A549 (cell line): ENCODE measurements at regions not wholly inside any gene's neighbourhood (a gene's known extent, or its start where the extent isn't known, plus 50 kb on each side); places are given as distances from the start of the nearest gene placed in this dataset.

ENCODE experiments used
- ATAC-seq, 2 experiments: fragments of 200-7000 bp in 1 of 2; fragments of >200 bp in 1 of 2; cut with Nextera tagmentation in 1 of 2; cut with Tn5 transposase in 1 of 2; 3 replicates each; pipeline versions ENCODE4 v1.8.0 to v1.9.1; 2018 to 2020; ENCODE audit warnings: mild to moderate bottlenecking in 1 of 2, moderate library complexity in 1 of 2
- CTCF ChIA-PET: fragments of 300-600 bp; sonication (Branson Sonifier 250); formaldehyde crosslinking; extraction: SDS; loops from one replicate; lab custom pipeline; 2021; ENCODE audit warnings: antibody characterized with exemption, inconsistent platforms; lab: Yijun Ruan, JAX
- POLR2A ChIA-PET: fragments of 350-600 bp; formaldehyde crosslinking; extraction: SDS; loops from one replicate; lab custom pipeline; 2021; ENCODE audit warnings: antibody characterized with exemption, inconsistent platforms; lab: Yijun Ruan, JAX
- DNase-seq, 2 experiments: peaks; one replicate each; pipeline versions ENCODE4 v3.0.0 to v3.0.0-alpha.2; 2011 to 2016; ENCODE audit warnings: low read depth in 1 of 2, low spot score in 1 of 2
- FAIRE-seq: peaks from 2 replicates; lab custom pipeline; 2011; peaks lifted over from hg19 to GRCh38; lab: Jason Lieb, UNC
- H3K27ac ChIP-seq, 2 experiments: fragments of >200 bp; sonication (Bioruptor Twin); formaldehyde crosslinking; 3 replicates each; pipeline ENCODE4 v1.5.1; 2016 to 2017
- H3K4me1 ChIP-seq: fragments of >200 bp; sonication (Bioruptor Twin); formaldehyde crosslinking; 3 replicates; pipeline ENCODE4 v1.6.1; 2016
- H3K4me2 ChIP-seq: fragments of >200 bp; sonication (Bioruptor Twin); formaldehyde crosslinking; 3 replicates; pipeline ENCODE4 v1.6.1; 2016
- H3K4me3 ChIP-seq: fragments of >200 bp; sonication (Bioruptor Twin); formaldehyde crosslinking; 3 replicates; pipeline ENCODE4 v1.5.1; 2016
- H3K9me3 ChIP-seq: fragments of >200 bp; sonication (Bioruptor Twin); formaldehyde crosslinking; 3 replicates; pipeline ENCODE4 v1.6.1; 2016
- ATOH8 ChIP-seq: fragments of 250-450 bp; sonication (Bioruptor Pico); IDR thresholded peaks from 2 replicates; pipeline ENCODE4 v1.5.0; 2020; ENCODE audit warnings: low read depth, mild to moderate bottlenecking, moderate library complexity
- BCL3 ChIP-seq: fragments of >200 bp; sonication (Bioruptor Twin); formaldehyde crosslinking; IDR thresholded peaks from 3 replicates; pipeline ENCODE4 v1.6.1; 2016
- CBX2 ChIP-seq: fragments of 200-600 bp; sonication (generic); IDR thresholded peaks from 2 replicates; pipeline ENCODE4 v1.6.1; 2016; ENCODE audit warnings: low read depth, mild to moderate bottlenecking, borderline replicate concordance
- CHD4 ChIP-seq: fragments of 200-600 bp; sonication (generic); IDR thresholded peaks from 2 replicates; pipeline ENCODE4 v1.6.1; 2016; ENCODE audit warnings: antibody characterized with exemption, mild to moderate bottlenecking, borderline replicate concordance
- CTCF ChIP-seq: fragments of >200 bp; sonication (Bioruptor Twin); formaldehyde crosslinking; IDR thresholded peaks from 3 replicates; pipeline ENCODE4 v1.5.1; 2016
- E2F6 ChIP-seq: IDR thresholded peaks from 2 replicates; pipeline ENCODE4 v1.6.1; 2012; ENCODE audit warnings: low read depth, borderline replicate concordance
- EHF ChIP-seq: fragments of 250-450 bp; sonication (Bioruptor Pico); IDR thresholded peaks from 2 replicates; pipeline ENCODE4 v1.5.0; 2020; ENCODE audit warnings: mild to moderate bottlenecking
- EHMT2 ChIP-seq: fragments of 200-600 bp; sonication (generic); IDR thresholded peaks from 2 replicates; pipeline ENCODE4 v1.6.1; 2016; ENCODE audit warnings: antibody characterized with exemption, low read depth, mild to moderate bottlenecking, moderate library complexity
- EP300 ChIP-seq, 2 experiments: fragments of >200 bp; sonication (Bioruptor Twin); formaldehyde crosslinking; IDR thresholded peaks; 2 replicates in 1 of 2; 3 replicates in 1 of 2; pipeline ENCODE4 v1.6.1; 2016 to 2017
- FOXS1 ChIP-seq: fragments of 250-450 bp; sonication (Bioruptor Pico); IDR thresholded peaks from 2 replicates; pipeline ENCODE4 v1.5.0; 2020; ENCODE audit warnings: mild to moderate bottlenecking, moderate library complexity
- HDAC2 ChIP-seq: fragments of 200-600 bp; sonication (generic); IDR thresholded peaks from 2 replicates; pipeline ENCODE4 v1.6.1; 2016
- HEYL ChIP-seq: fragments of 250-450 bp; sonication (Bioruptor Pico); IDR thresholded peaks from 2 replicates; pipeline ENCODE4 v1.8.0; 2021; ENCODE audit warnings: mild to moderate bottlenecking, moderate library complexity
- HOXB13 ChIP-seq: fragments of 250-450 bp; sonication (Bioruptor Pico); IDR thresholded peaks from 2 replicates; pipeline ENCODE4 v1.5.0; 2020; ENCODE audit warnings: low read depth, mild to moderate bottlenecking, moderate library complexity
- JUN ChIP-seq, 2 experiments: fragments of >200 bp; sonication (Bioruptor Twin); formaldehyde crosslinking; IDR thresholded peaks; 2 replicates in 1 of 2; 3 replicates in 1 of 2; pipeline ENCODE4 v1.6.1; 2016 to 2017
- JUNB ChIP-seq: fragments of >200 bp; sonication (Bioruptor Twin); formaldehyde crosslinking; IDR thresholded peaks from 2 replicates; pipeline ENCODE4 v1.6.1; 2016
- KDM1A ChIP-seq: fragments of 200-600 bp; sonication (generic); IDR thresholded peaks from 2 replicates; pipeline ENCODE4 v1.6.1; 2016; ENCODE audit warnings: low read depth, mild to moderate bottlenecking
- KDM5A ChIP-seq: fragments of 200-600 bp; sonication (generic); IDR thresholded peaks from 2 replicates; pipeline ENCODE4 v1.6.1; 2016; ENCODE audit warnings: antibody characterized with exemption, mild to moderate bottlenecking
- MAX ChIP-seq: IDR thresholded peaks from 2 replicates; pipeline ENCODE4 v1.6.1; 2012
- MYC ChIP-seq: IDR thresholded peaks from 2 replicates; pipeline ENCODE4 v1.6.1; 2012; ENCODE audit warnings: mild to moderate bottlenecking, inconsistent platforms, low read length, improper control_type of control experiment, borderline replicate concordance
- PBX3 ChIP-seq: IDR thresholded peaks from 2 replicates; pipeline ENCODE4 v1.6.1; 2012
- POLR2A ChIP-seq: IDR thresholded peaks from 2 replicates; pipeline ENCODE4 v1.6.1; 2012; ENCODE audit warnings: mild to moderate bottlenecking, low read length
- POLR2AphosphoS2 ChIP-seq: conservative IDR thresholded peaks from 2 replicates; pipeline ENCODE4 v1.6.1; 2012; ENCODE audit warnings: low read length, improper control_type of control experiment, inconsistent platforms
- RAD21 ChIP-seq, 2 experiments: fragments of >200 bp in 1 of 2; sonication (Bioruptor Twin) in 1 of 2; formaldehyde crosslinking in 1 of 2; IDR thresholded peaks in 1 of 2; conservative IDR thresholded peaks in 1 of 2; 2 replicates in 1 of 2; 3 replicates in 1 of 2; pipeline ENCODE4 v1.6.1; 2012 to 2018; ENCODE audit warnings: inconsistent platforms in 1 of 2
- RCOR1 ChIP-seq: fragments of 150-350 bp; IDR thresholded peaks from 2 replicates; pipeline ENCODE4 v1.6.1; 2014; ENCODE audit warnings: antibody characterized with exemption, low read length, low read depth
- REST ChIP-seq: fragments of 200-600 bp; sonication (generic); IDR thresholded peaks from 2 replicates; pipeline ENCODE4 v1.6.1; 2016; ENCODE audit warnings: antibody characterized with exemption, mild to moderate bottlenecking, moderate library complexity
- RFX5 ChIP-seq: fragments of 450-650 bp; IDR thresholded peaks from 2 replicates; pipeline ENCODE4 v1.7.1; 2014; ENCODE audit warnings: antibody characterized with exemption, mild to moderate bottlenecking, moderate library complexity
- SREBF2 ChIP-seq: fragments of 450-650 bp; IDR thresholded peaks from 2 replicates; pipeline ENCODE4 v1.6.1; 2014; ENCODE audit warnings: mild to moderate bottlenecking, moderate library complexity
- USF2 ChIP-seq: fragments of 450-650 bp; IDR thresholded peaks from 2 replicates; pipeline ENCODE4 v1.6.1; 2014; ENCODE audit warnings: antibody characterized with exemption
- ZFP36 ChIP-seq: fragments of 450-650 bp; IDR thresholded peaks from 2 replicates; pipeline ENCODE4 v1.6.1; 2014; ENCODE audit warnings: borderline replicate concordance; ENCODE audit not compliant: partially characterized antibody
- WGBS: methylation state at CpG from one replicate; pipeline ENCODE4 v1.1.6; 2017; ENCODE audit errors: missing lambda C conversion rate; 5-methylcytosine and 5-hydroxymethylcytosine counted together

GRCh38 chr9:80789831-80790230 is 899.5 kb downstream of the TLE1 start:
- POLR2A ChIA-PET, result no interaction called here
- no peak for ATAC-seq
- CTCF ChIA-PET, result no interaction called here
- DNase-seq, result no peak
- Histone ChIP-seq H3K4me3 (no peak overlapping the region), H3K27ac (no peak overlapping the region), H3K9me3 (no peaks in the 10 kb centered on the region), H3K4me2 (no peak overlapping the region), H3K4me1 (no peaks in the 10 kb centered on the region)
- no peak for FAIRE-seq
- 48% methylated on average over 5 of the region's 5 CpGs for WGBS
- TF ChIP-seq CHD4, result no peak
- no peak for TF ChIP-seq REST
- TF ChIP-seq RCOR1, result no peak
- TF ChIP-seq HDAC2, result no peak
- no peak for TF ChIP-seq POLR2AphosphoS2
- no peak for TF ChIP-seq JUNB
- no peak for TF ChIP-seq HEYL
- TF ChIP-seq KDM5A, result no peak
- no peak for TF ChIP-seq MAX
- TF ChIP-seq CBX2, result no peak
- no peak for TF ChIP-seq FOXS1 (CRISPR knock-in tag)
- TF ChIP-seq ATOH8 (CRISPR knock-in tag), result no peak
- no peak for TF ChIP-seq SREBF2
- no peak for TF ChIP-seq PBX3
- no peak for TF ChIP-seq E2F6
- TF ChIP-seq EHMT2, result no peak
- no peak for TF ChIP-seq EP300 (IDR thresholded peaks at IDR 0.05)
- TF ChIP-seq HOXB13 (CRISPR knock-in tag), result no peak
- TF ChIP-seq USF2, result no peak
- TF ChIP-seq, all 56 proteins: peak for 0

GRCh38 chr9:80787636-80788035 is 901.7 kb downstream of the TLE1 start:
- Histone ChIP-seq H3K4me2 (no peak overlapping the region), H3K27ac (no peak overlapping the region), H3K4me3 (no peak overlapping the region), H3K9me3 (no peaks in the 10 kb centered on the region), H3K4me1 (no peaks in the 10 kb centered on the region)
- ATAC-seq (no peak), FAIRE-seq (no peak), DNase-seq (no peak)
- ChIA-PET POLR2A (no interaction called here), CTCF (no interaction called here)
- 47% methylated on average over 1 of the region's 1 CpG for WGBS
- TF ChIP-seq RAD21 (conservative IDR thresholded peaks at IDR 0.05 in 1 of 2, IDR thresholded peaks at IDR 0.05 in 1 of 2) (no peak), KDM5A (no peak), CTCF (no peak), HOXB13 (CRISPR knock-in tag) (no peak), CHD4 (no peak), ZFP36 (no peak), RFX5 (no peak), FOXS1 (CRISPR knock-in tag) (no peak), EP300 (IDR thresholded peaks at IDR 0.05) (no peak), EHMT2 (no peak), MYC (no peak), KDM1A (no peak), EHF (CRISPR knock-in tag) (no peak), POLR2A (no peak), JUN (IDR thresholded peaks at IDR 0.05) (no peak), BCL3 (no peak)
